GM23338 (cell line): ENCODE measurements at regions not wholly inside any gene's neighbourhood (a gene's known extent, or its start where the extent isn't known, plus 50 kb on each side); places are given as distances from the start of the nearest gene placed in this dataset.

Experiments
- CREB1 ChIP-seq: fragments of 250-450 bp; sonication (Bioruptor Pico); IDR thresholded peaks from 2 replicates; pipeline ENCODE4 v1.5.0; 2020; ENCODE audit warnings: low read depth, mild to moderate bottlenecking, moderate library complexity
- CTCF ChIP-seq, 2 experiments: fragments of 200-600 bp in 1 of 2; sonication (generic) in 1 of 2; conservative IDR thresholded peaks; 2 replicates each; pipeline versions ENCODE4 v1.5.1 to v1.6.1; 2016 to 2017; ENCODE audit warnings: antibody characterized with exemption in 2 of 2, low read depth in 2 of 2, mild to moderate bottlenecking in 2 of 2, moderate library complexity in 1 of 2
- ETS1 ChIP-seq: IDR thresholded peaks from 2 replicates; pipeline ENCODE4 v1.6.1; 2016; ENCODE audit warnings: antibody characterized with exemption
- EZH2 ChIP-seq: fragments of 200-600 bp; sonication (generic); IDR thresholded peaks from one replicate; pipeline ENCODE4 v1.8.0; 2017; ENCODE audit warnings: antibody characterized with exemption, mild to moderate bottlenecking, low read depth; ENCODE audit not compliant: unreplicated experiment
- EZH2phosphoT487 ChIP-seq: fragments of 200-600 bp; sonication (generic); IDR thresholded peaks from one replicate; pipeline ENCODE4 v1.8.1; 2018; ENCODE audit warnings: antibody characterized with exemption; ENCODE audit not compliant: unreplicated experiment
- JUNB ChIP-seq: IDR thresholded peaks from one replicate; pipeline ENCODE4 v1.6.1; 2016; ENCODE audit warnings: antibody characterized with exemption; ENCODE audit not compliant: unreplicated experiment
- NANOG ChIP-seq: IDR thresholded peaks from 2 replicates; pipeline ENCODE4 v1.6.1; 2016; ENCODE audit warnings: antibody characterized with exemption, borderline replicate concordance
- POLR2AphosphoS5 ChIP-seq: IDR thresholded peaks from 2 replicates; pipeline ENCODE4 v1.6.1; 2016; ENCODE audit warnings: antibody characterized with exemption, low read depth
- REST ChIP-seq: IDR thresholded peaks from one replicate; pipeline ENCODE4 v1.6.1; 2018; ENCODE audit warnings: antibody characterized with exemption; ENCODE audit not compliant: unreplicated experiment
- STAT1 ChIP-seq: IDR thresholded peaks from one replicate; pipeline ENCODE4 v1.6.1; 2016; ENCODE audit warnings: antibody characterized with exemption; ENCODE audit not compliant: unreplicated experiment
- ZNF114 ChIP-seq: fragments of 250-450 bp; sonication (Bioruptor Pico); IDR thresholded peaks from 2 replicates; pipeline ENCODE4 v1.5.0; 2020; ENCODE audit warnings: mild to moderate bottlenecking, moderate library complexity
- ZNF331 ChIP-seq: fragments of 250-450 bp; sonication (Bioruptor Pico); IDR thresholded peaks from 2 replicates; pipeline ENCODE4 v1.5.0; 2020; ENCODE audit warnings: low read depth, mild to moderate bottlenecking, moderate library complexity
- ZNF462 ChIP-seq: fragments of 250-450 bp; sonication (Bioruptor Pico); IDR thresholded peaks from 2 replicates; pipeline ENCODE4 v1.5.0; 2020; ENCODE audit warnings: mild to moderate bottlenecking, moderate library complexity

- TF ChIP-seq CTCF (conservative IDR thresholded peaks at IDR 0.05; ENCODE audit: low read depth in 2 of 2), result no peak
- no peak for TF ChIP-seq EZH2
- no peak for TF ChIP-seq CREB1 (CRISPR knock-in tag)
- no peak for TF ChIP-seq ETS1
- TF ChIP-seq REST, result no peak
- TF ChIP-seq POLR2AphosphoS5, result no peak
- TF ChIP-seq NANOG, result no peak
- no peak for TF ChIP-seq STAT1
- no peak for TF ChIP-seq EZH2phosphoT487
- no peak for TF ChIP-seq JUNB
- TF ChIP-seq ZNF462 (CRISPR knock-in tag), result no peak
- TF ChIP-seq ZNF114 (CRISPR knock-in tag), result no peak
- TF ChIP-seq ZNF331 (CRISPR knock-in tag), result no peak
These were observed 218.9 kb upstream of the ISX start for GRCh38 chr22:34847072-34847471.
